ENCODE measurements at regions not wholly inside any gene's neighbourhood (a gene's known extent, or its start where the extent isn't known, plus 50 kb on each side); places are given as distances from the start of the nearest gene placed in this dataset.

DNA sequence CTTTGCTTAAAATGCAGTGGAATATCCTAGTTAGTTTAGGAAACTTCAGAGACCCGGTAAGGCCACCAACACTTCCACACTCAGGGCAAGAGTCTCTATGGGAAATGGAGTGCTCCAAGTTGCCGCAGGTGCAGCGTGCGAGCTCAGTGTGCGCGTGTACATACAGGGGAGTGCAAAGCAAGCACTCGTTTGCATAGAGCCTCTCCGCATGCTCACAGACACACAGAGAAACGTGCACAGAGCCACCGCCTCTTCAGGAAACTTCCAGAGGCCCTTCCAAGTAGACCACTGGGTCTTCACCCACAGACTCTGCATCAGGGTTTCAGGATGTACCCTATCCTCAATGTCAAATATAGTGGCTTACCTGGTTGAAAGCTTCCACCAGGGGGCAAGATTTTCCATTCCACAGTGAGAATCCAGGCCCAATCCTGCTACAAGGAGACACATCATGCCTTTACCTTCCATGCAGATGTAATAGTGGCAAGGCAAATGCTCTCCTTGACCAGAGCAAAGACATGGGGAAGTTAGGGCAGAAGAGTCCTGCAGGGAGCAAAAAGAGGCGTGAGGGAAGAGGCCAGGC, 513.0 kb upstream of the MYT1L start:
- DNase-seq, result no peak

- no peak for DNase-seq
Observed at GRCh38 chr2:2842466-2842865, 511.4 kb upstream of the MYT1L start.

DNA sequence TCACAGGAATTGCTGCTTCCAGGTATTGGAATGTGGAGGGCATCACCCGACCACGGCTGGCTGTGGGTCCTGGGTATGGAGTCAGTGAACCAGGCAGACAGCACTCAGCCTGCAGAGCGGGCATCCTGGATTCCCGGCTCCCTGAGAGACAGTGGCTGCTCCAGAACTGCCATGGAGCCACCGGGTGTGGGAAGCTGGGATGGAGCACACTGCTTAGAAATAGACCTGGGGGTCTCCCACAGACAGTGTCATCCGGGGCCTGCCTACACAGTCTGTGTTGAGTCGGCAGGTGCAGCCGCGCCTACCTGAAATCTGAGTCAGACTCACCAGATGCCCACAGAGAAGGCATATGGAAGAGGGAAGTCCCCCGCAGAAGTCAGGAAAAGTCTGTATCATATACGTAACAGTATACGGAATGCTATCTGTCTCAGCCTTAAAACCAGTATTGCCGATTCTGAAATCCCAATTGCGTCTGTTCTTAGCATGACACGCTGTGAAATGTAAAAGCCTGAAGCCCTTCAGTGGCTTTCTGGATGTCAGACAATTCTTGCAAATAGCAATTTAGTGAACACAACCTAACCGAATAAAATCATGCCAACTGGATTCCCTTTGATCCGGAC, 509.7 kb upstream of the MYT1L start:
- no peak for DNase-seq

GRCh38 chr2:2839782-2840531, 508.9 kb upstream of the MYT1L start:
- DNase-seq, result no peak

DNA sequence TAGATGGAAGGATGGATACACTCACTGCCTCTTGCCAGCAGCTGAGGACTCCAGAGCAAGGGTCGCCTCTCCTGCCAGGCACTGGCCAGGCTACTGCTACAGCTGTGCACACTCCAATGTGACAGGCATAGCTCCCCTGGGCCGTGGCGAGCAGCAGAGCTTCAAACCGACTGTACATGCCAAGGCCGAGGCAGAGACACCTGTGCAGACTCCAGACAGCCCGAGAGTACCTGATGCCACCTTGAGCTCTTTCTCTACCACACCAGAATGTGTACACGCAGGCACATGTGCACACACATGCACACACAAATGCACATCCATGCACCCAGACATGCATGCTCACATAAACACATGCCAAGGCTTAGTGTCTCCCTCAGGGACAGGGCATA, 508.3 kb upstream of the MYT1L start:
- no peak for DNase-seq

DNA sequence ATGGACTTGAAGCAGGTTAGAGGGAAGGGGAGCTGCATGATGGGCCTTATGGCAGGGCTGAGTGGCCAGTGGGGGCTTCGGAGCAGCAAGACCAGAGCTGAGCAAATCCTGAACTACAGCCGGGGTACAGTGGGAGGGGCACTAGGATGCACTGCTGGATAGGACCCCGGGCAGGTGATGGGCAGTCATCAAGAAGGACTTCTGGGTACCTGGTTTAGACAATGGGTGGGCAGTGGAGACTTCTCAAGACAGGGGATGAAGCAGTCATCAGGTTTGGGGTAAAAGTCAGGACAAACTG, 507.4 kb upstream of the MYT1L start:
- DNase-seq, result no peak

- no peak for DNase-seq
Observed at GRCh38 chr2:2837746-2838547, 506.9 kb upstream of the MYT1L start.

GRCh38 chr2:2836343-2837070, 505.4 kb upstream of the MYT1L start:
- no peak for DNase-seq

GRCh38 chr2:2834516-2835254, 503.6 kb upstream of the MYT1L start:
- DNase-seq, result no peak

- no peak for DNase-seq
Observed at GRCh38 chr2:2834105-2834504, 503.0 kb upstream of the MYT1L start.

DNA sequence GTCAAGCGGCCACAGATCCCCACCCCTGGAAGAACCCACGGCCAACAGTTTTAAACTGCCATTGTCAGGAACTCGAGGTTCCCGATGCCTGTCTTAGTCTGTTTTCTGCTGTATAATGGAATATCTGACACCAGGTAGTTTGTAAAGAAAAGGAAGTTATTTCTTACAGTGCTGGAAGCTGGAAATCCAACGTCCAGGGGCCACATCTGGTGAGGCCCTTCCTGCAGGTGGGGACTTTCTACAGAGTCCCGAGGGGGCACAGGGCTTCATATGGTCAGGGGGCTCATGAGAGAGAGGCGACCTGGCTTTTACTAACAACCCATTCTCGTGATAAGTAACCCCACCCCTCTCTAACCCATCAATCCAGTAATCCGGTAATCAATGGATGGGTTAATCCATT, 501.6 kb upstream of the MYT1L start:
- no peak for DNase-seq

GRCh38 chr2:2831633-2832032, 500.6 kb upstream of the MYT1L start:
- no peak for DNase-seq

DNA sequence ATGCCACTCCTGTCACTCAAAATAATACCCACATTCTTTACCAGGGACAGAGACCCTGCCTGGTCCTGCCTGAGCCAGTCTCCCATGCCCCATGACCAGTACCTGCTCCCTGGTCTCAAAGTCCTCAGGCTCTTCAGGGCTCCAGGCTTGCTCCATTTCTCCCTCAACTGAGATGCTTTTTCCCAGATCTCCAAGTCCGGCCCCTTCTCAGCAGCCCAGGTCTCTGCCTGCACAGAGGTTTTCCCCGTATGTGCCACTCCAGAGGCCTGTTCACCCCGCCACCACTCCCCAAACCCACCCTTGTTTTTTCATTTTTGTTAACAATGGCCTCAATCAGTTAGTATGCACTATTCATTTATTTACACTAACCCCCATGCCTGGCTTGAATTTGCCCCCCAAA, 499.5 kb upstream of the MYT1L start:
- DNase-seq, result no peak

DNA sequence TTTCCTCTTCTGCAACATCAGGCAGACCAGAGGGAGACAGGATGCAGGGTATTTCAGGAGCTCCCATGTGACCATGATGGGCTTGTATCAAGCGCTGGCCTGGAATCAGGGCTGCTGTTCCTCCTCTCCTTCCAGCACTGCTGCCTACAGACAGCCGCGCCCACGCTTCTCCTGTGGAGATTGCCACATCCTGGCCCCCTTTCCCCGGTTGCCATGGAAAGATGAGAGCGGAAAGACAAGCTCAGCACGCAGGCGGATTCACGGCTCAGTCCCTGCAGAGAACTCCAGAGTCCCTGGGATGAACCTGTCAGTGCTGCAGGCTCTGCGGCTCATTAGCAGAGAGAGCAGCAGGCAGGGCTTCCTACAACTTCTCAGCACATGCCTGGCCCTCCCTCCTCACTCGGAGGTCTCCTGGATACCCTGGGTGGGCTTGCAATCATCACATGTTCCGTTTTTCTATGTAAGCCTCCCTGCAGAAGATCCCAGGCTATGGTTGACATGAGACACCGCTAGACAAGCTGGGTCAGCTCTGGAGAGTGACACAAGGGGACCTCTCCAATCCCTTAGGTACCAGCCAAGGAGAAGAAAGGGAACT, 497.8 kb upstream of the MYT1L start:
- DNase-seq, result no peak

GRCh38 chr2:2827761-2828221, 496.7 kb upstream of the MYT1L start:
- DNase-seq, result no peak

DNA sequence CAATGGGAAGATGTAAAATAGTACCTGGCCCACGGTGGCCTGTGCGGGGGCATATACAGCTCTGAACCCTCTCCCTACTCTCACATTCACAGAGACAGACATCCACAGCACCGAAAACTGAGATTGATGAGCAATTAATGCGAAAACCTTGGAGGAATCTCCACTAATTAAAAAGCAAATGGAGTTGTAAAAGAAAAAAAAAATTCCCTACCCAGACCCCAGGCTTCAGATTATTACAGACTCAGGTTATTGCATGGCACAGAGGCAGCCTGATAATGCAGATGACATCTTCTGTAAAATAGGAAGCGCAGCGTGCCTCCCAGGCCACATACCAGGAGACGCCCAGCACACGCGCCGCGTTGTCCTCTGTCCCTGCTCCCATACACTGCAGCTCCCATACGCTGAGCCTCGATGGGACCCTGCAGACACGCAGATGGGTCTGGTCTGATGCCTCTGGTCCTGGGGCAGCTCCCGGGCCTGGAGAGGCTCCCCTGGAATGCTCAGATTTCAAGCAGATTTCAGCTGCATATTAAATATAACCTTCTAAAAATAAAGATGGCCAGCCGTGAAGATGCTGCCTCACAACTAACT, 496.1 kb upstream of the MYT1L start:
- no peak for DNase-seq

DNA sequence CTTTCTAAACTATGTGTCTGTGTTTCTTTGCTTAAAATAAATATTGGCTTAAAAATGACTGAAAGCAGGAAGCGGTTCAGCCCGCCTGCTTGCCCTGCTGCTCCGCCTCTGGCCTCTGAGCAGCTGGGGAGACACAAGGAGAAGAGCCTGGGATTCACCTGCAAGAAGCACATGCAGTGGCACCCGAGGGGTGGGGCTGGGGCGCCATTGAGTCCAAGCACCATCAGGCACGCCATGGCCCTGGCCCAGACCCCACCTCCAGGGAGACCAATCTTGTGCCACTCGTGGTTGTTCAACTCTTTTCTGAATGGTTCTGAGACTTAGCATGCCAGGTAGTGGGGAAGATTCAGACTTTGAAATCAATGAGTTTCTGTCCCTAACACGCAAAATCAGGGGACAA, 495.5 kb upstream of the MYT1L start:
- no peak for DNase-seq

DNA sequence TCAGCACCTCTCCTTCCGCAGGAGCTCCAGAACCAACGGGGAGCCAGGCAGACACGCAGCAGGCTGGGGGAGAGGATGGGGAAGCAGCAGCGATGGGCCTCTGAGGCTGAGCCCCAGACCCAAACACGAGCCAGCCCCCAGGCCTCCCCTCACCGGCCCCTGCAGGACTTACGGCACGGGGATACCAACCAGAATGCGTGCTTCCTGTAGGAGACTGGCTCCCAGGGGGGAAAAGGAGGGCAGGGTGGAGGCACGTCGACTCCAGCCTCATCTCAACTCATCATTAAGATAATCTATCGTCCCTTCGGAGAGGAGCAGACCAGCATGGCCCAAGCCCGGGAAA, 495.1 kb upstream of the MYT1L start:
- DNase-seq, result no peak

DNA sequence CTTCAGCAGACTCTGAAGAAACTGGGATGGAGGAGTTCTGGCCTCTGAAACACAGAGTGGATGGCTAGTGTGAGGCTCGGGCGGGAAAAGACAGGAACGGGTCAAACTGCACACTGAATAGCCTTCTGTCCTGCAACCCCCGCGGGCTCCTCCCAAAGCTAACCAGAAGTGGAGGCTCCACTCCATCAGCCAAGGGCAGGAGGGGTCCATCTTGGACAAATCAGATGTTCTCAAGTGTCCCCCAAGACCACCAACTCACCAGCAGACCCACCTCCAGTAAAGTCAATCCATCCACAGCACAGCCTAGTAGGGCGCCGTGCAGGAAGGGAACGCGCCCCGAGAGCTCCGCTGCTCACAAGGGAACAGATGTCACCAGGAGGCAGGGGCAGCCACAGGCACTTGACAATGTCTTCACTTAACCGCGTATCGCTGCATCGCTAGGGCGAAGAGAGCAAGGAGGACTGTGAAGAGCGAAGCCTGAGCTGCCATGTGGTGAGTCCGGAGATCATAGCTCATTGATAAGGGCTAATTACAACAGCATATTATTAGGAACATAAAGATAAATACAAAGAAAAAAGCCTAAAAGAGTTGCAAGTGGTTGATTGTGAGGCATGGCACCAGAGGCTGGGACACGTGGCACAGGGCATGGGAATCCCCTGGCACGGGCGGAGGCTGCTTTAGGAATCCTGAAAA, 494.6 kb upstream of the MYT1L start:
- no peak for DNase-seq

DNA sequence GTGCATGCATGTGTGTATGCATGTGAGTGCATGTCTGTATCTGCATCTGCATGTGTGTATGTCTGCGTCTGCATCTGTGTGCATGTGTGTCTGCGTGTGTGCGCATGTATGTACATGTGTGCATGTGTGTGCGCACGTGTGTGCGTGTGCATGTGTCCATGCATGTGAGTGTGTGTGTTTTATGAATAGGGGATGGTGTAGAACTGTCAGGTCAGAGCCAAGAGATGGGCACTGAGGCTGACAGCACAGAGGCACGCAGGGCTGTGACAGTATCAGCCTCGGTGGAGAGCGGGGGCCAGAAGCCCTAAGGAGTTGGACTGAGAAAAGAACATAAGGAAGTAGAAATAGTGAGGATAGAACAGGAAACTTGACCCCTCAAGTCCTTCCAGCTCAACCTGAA, 494.0 kb upstream of the MYT1L start:
- DNase-seq, result no peak

DNA sequence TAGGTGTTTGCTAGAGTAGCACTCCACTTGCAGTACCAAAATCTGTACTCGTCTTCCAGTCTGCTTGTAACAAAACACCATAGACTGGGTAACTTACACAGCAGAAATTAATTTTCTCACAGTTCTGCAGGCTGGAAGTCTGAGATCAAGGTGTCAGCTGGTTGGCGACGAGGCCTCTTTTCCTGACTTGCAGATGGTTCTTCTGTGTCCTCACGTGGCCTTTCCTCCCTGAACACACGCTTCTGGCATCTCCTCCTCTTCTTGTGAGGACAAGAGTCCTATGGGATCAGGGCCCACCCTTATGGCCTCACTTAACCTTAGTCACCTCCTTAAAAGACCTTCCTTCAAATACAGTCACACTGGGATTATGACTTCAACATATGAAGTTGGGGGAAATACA, 493.5 kb upstream of the MYT1L start:
- DNase-seq, result no peak

Measured in NCI-H1092 (cell line).